Coronary artery (tissue), 2 donors: ENCODE measurements at regions not wholly inside any gene's neighbourhood (a gene's known extent, or its start where the extent isn't known, plus 50 kb on each side); places are given as distances from the start of the nearest gene placed in this dataset.

Experiments
- DNase-seq: peaks from one replicate; pipeline ENCODE4 v3.0.0-alpha.2; 2017; ENCODE audit warnings: low spot score
- H3K27ac ChIP-seq, 2 donors: fragments of 200-600 bp; sonication (generic); one replicate each; pipeline ENCODE4 v1.5.1; 2016 to 2019
- H3K4me3 ChIP-seq: fragments of 200-600 bp; sonication (generic); 2 replicates; pipeline ENCODE4 v1.5.1; 2016; ENCODE audit warnings: mild to moderate bottlenecking, moderate library complexity
- CTCF ChIP-seq: fragments of 200-600 bp; sonication (generic); IDR thresholded peaks from one replicate; pipeline ENCODE4 v1.5.1; 2019; ENCODE audit warnings: antibody characterized with exemption

DNA sequence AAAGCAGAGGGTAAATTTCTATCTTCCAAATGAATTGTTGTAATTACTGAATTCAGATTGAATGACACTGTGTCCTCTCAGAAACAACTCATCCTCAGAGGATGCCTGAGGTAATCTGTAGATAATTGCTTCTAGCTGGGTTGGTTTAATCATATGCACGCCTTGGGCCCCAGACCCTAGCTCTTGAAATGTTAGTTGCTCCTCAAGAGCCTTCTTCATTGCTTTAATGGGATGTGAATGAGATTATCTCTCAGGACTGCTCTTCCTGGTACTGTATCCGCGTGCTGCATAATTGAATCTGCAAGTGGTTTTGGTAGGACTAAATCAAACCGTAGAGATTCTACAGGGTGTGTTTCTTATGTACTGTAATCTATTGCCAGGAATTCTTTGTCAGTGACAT lies 569.3 kb upstream of the NEGR1 start:
- no peak overlapping the region for H3K27ac ChIP-seq
- TF ChIP-seq CTCF = no peak

DNA sequence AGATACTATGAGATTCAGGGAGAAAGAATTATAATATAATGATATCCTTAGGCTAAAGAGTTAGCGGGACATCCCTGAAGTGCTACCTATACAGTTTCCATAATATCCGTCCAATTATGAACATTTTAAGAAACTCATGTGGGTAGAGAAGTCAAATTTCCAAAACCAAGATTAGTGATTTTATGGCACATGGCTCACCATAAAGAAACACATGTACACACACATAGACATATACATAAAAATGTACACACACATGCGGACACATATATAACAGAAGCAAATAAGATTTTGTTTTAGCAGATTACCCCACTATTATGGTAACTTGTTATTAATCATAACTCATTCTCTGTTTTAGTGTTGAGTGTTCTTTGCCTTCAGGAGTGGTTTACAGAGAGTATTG lies 566.7 kb upstream of the NEGR1 start:
- no peak for DNase-seq
- no peak overlapping the region for H3K4me3 ChIP-seq
- H3K27ac ChIP-seq = no peak overlapping the region
- TF ChIP-seq CTCF = no peak

More for the DNA sequence above, 569.3 kb upstream of the NEGR1 start:
- no peak overlapping the region for H3K4me3 ChIP-seq
- no peak for DNase-seq

- DNase-seq = no peak
- Histone ChIP-seq H3K4me3 (no peak overlapping the region), H3K27ac (no peak overlapping the region)
- no peak for TF ChIP-seq CTCF
Observed at GRCh38 chr1:72847651-72848050, 565.3 kb upstream of the NEGR1 start.

DNA sequence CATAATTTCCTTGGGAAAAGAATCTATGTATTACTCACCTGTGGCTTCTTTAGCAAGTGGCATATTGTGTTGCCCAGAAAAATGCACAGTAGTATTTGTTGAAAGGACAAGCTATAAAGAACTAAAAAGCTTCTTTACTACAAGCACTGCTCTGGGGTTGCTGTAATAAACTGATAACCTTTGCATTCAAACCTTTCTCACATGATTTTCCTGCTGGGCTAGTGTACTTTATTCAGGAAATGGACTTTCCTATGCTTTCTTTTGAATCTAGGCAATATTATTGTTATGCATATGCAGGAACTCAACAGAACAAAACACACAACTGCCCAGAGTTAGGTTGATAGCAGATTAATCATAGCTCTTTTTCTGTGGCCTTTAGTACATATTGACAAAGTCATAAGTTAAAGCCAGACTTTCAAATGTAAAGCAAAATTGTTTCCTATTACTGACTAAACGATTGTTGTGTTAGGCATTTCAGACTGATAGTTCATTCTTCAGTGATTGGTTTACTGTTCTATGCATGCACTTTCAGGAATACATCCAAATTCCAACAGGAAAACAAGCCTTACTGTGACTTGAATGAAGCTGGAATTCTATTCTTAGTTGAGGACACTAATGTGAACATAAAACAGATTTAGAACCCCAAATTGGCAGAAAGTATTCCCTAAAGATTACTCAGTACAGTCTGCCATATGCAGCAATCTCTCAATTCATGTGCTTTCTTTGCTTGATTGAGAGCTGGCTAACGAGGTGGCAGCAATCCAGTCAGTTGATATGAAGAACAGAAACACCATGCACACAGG lies 564.3 kb upstream of the NEGR1 start:
- TF ChIP-seq CTCF = no peak
- H3K27ac ChIP-seq = no peak overlapping the region
- DNase-seq = no peak
- no peak overlapping the region for H3K4me3 ChIP-seq

DNA sequence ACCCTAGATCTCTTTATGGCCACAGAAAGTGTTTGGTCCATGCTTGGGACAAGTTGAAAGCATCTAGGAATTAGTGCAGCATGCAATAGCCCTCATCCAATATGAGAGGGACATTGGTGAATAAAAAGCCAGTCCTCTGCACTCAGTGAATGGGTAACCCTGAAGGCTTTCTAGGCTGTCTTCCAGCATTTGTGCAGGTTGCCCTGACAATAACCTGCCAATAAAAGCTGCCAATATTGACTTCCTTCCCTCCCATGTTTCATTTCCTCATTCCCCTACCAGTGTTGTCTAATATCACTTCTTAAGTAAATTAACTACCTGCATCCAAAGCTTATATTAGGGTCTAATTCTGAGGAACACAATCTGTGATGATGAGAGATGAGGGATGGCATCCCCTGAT lies 563.6 kb upstream of the NEGR1 start:
- H3K27ac ChIP-seq = no peak overlapping the region
- no peak for DNase-seq
- no peak overlapping the region for H3K4me3 ChIP-seq
- TF ChIP-seq CTCF = no peak

GRCh38 chr1:72845381-72845780 lies 563.0 kb upstream of the NEGR1 start:
- no peak overlapping the region for H3K27ac ChIP-seq
- no peak overlapping the region for H3K4me3 ChIP-seq
- DNase-seq = no peak
- no peak for TF ChIP-seq CTCF

- DNase-seq = no peak
- no peak for TF ChIP-seq CTCF
- Histone ChIP-seq H3K4me3 (no peak overlapping the region), H3K27ac (no peak overlapping the region)
Observed at GRCh38 chr1:72837781-72838180, 555.4 kb upstream of the NEGR1 start.
